ENCODE measurements at regions not wholly inside any gene's neighbourhood (a gene's known extent, or its start where the extent isn't known, plus 50 kb on each side); places are given as distances from the start of the nearest gene placed in this dataset.
"Not testable (repeated sequence)": the region's sequence is repeated elsewhere in the genome, so short reads cannot be mapped to it uniquely, and the experiment has no call there.

DNA sequence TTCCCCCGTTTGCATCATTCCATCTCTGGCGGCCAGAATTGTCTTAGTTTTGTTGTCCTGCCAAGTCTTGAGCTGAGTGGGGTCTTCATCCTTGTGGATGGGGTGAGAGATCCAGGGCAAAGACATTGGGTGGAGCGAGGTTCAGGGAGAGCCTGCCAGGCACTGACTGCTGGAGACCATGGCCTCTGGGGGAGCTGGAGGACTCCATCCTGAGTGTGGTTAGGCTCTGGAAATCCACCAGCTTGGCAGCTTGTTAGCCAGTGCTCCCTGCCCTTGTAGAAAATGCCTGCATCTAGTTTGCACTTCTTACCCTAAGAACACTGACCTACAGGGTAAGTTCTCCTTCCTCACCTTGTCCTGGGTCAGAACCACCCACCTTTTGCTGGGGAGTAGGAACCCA is 97.2 kb upstream of the ZNF536 start:
- no peak for DNase-seq (ENCODE audit: low spot score)

DNA sequence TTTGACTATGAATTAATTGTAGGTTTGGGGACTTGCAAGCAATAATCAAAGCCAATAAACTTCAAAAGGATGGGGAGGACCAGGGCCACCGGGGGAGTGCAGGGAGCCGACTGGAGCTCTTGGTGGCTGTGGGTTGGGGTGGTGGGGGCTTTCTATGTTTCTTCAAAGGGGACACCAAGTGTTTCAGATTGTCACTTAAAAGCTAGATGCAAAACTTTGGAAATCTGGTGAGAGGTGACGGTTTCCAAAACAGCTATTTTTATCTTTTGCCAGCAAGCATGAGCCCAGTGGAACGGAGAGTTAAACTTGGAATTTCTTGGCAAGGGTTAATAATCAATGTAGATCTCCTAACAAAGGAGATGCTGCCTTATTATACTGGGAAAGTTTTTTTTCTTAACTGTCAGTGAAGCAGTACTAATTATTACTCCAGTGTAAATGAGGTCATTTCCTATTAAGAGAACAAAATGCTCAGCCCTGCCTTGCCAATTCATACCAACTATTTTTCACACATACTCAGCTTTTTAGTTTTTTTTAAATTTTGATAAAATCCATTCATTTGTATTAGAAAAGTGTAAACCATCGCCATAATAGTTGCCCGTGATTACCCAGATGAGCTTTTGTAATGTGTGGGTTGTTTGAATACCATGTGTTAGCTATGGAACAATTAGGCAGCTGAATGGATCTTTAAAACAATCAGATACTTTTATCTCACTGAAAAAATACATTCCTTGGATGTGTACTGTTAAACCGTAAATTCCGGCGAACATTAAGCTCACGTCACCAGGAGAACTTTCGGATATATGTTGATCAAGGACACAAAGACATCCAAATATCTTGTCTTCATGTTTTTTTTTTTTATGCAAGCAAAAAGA is 95.9 kb upstream of the ZNF536 start:
- no peak for DNase-seq (ENCODE audit: low spot score)

- DNase-seq (ENCODE audit: low spot score) = no peak
These were observed 95.3 kb upstream of the ZNF536 start for GRCh38 chr19:30276883-30277280.

GRCh38 chr19:30277941-30278881 is 94.0 kb upstream of the ZNF536 start:
- no peak for DNase-seq (ENCODE audit: low spot score)

- no peak for DNase-seq (ENCODE audit: low spot score)
These were observed 93.3 kb upstream of the ZNF536 start for GRCh38 chr19:30278882-30279254.

DNA sequence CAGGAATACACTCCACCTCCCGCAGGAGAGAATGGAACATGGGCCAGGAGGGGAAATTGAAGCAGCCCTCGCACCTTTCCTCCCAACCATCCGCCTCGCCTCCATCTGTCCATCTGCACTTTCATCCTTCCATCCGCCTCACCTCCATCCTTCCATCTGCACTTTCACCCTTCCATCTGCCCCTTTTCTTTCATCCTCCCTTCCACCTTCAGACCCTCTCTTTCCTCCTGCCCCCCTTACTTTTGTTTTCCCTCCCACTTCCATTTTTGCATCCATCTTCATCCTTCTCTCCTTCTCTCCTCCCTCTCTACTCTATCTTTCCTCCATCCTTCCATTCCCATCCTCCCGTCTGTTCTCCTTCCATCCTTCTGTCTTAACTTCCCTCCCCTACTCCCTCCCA is 92.2 kb upstream of the ZNF536 start:
- no peak for DNase-seq (ENCODE audit: low spot score)

GRCh38 chr19:30281906-30282305 is 90.3 kb upstream of the ZNF536 start:
- no peak for DNase-seq (ENCODE audit: low spot score)

- DNase-seq (ENCODE audit: low spot score) = no peak
These were observed 88.6 kb upstream of the ZNF536 start for GRCh38 chr19:30283556-30283955.

- no peak for DNase-seq (ENCODE audit: low spot score)
These were observed 88.0 kb upstream of the ZNF536 start for GRCh38 chr19:30284209-30284608.

GRCh38 chr19:30284885-30285284 is 87.3 kb upstream of the ZNF536 start:
- no peak for DNase-seq (ENCODE audit: low spot score)

DNA sequence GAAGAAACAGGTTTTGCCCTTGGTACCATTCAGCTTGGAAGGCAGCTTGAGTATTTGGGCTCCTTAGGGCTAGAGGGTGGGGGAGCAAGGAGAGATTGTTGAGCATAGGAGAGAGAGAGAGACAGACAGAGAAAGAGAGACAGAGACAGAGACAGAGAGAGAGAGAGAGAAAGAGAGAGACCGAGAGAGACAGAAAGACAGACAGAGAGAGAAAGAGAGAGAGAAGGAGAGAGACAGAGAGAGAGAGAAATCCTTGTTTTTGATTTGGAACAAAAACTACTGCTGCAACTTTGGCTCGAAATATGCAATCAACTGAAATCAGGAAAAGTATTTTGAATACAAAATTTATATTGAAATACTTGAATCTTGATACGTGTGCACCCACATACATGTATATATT is 85.8 kb upstream of the ZNF536 start:
- no peak for DNase-seq (ENCODE audit: low spot score)

DNA sequence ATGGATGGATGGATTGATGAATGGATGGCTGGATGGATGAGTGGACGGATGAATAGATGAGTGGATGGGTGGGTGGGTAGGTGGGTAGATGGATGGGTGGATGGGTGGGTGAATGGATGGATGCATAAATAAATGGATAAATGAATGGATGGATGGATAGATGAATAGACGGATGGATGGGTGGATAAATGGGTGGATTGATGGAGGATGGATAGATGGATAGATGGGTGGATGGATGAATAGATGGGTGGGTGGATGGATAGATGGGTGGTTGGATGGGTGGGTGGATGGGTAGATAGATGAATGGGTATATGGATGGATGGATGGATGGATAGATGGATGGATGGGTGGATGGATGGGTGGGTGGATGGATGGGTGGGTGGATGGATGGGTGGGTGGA is 84.9 kb upstream of the ZNF536 start:
- no peak for DNase-seq (ENCODE audit: low spot score)

- no peak for DNase-seq (ENCODE audit: low spot score)
These were observed 84.2 kb upstream of the ZNF536 start for GRCh38 chr19:30287973-30288372.

DNA sequence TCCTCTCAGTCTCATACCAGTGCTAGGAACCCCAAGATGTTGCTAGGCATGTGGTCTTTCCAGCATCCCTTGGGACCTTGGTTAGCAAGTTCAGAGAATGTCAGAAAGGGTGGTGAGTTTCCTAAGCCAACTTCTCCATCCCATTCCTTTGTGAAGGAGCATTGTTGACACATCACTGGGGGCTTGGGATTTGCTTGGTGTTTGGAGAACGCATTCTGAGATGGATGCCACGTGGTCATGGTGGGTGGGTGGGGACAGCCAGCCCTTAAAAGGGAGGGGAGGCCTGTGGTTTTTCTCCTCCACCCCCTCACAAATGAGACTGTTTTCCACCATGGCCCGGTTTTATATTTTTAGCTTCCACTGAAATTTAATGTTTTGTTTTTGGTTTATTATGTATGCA is 83.3 kb upstream of the ZNF536 start:
- no peak for DNase-seq (ENCODE audit: low spot score)

- no peak for DNase-seq (ENCODE audit: low spot score)
These were observed 82.8 kb upstream of the ZNF536 start for GRCh38 chr19:30289336-30289735.

GRCh38 chr19:30290805-30291204 is 81.4 kb upstream of the ZNF536 start:
- not testable (repeated sequence) for DNase-seq (ENCODE audit: low spot score)

- no peak for DNase-seq (ENCODE audit: low spot score)
These were observed 79.0 kb upstream of the ZNF536 start for GRCh38 chr19:30293051-30293785.

DNA sequence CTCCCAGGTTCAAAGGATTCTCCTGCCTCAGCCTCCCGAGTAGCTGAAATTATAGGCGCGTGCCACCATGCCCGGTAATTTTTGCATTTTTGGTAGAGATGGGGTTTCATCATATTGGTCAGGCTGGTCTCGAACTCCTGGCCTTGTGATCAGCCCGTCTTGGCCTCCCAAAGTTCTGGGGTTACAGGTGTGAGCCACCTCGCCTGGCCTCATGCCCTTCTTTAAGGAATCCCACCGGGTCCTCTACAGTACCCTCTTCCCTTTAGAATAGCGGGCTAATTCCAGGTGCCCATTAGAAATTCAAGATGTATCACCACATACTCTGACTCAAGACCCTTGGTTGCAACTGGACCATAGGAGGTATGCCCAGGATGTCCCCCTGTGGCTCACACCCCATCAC is 74.2 kb upstream of the ZNF536 start:
- no peak for DNase-seq (ENCODE audit: low spot score)

- DNase-seq (ENCODE audit: low spot score) = no peak
These were observed 69.0 kb upstream of the ZNF536 start for GRCh38 chr19:30303131-30303654.

DNA sequence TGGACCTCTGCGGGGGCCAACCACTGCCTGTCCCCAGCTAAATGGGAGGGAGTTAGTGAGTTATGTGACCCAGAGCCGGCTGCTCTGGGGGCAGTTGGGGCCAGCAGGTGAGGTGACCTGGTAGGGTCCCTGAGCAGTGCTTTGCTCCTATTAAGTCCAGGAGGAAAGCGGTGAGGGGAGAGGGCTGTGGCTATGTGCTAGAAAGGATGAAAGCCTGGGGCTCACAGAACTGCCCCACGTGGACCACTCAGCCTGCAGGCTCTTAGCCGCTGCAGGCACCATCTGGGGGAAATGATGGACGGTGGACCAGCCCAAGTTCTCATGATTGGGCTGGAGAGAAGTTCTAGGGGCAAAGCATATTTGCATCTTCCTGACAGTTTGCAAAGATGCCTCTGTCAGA is 67.6 kb upstream of the ZNF536 start:
- DNase-seq (ENCODE audit: low spot score) = no peak

DNA sequence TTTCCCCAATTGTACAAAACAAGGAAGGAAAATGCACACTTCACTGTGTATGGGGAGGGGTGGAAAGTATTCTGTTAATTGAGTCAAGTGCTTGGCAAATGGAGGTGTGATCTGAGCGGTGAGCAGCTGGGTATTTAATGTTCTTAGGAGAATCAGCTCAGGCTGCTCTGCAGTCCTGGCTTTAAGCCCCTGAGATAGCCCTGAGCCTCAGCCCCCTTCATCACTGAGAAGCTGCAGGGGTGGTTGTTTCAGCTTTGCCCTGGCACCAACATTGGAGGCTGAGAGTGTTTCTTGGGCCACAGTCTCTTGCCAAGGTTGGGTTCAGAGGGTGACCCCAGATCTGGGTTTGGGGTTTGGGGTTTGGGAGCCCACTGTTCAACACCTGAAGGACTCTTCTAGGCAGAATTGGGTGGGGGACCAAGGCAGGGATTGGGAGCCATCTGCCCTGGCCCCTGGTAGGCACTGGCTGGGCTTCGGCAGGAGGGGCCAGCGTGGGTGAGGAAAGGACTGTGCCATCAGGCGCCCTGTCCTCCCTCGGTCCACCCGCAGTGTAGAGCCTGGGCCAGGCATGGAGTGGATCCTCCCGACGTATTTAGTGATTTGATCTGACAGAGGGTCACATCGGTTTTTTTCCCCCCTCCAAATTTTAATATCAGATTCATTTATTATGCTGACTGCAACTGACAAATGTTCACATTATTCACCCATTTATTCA is 66.7 kb upstream of the ZNF536 start:
- DNase-seq (ENCODE audit: low spot score) = no peak
